Breast epithelium (tissue), 3 donors: ENCODE measurements at regions not wholly inside any gene's neighbourhood (a gene's known extent, or its start where the extent isn't known, plus 50 kb on each side); places are given as distances from the start of the nearest gene placed in this dataset.

Experiments
- CTCF ChIP-seq, 3 donors: fragments of 450-650 bp; IDR thresholded peaks; one replicate each; pipeline ENCODE4 v1.5.1; 2016 to 2017; ENCODE audit warnings: antibody characterized with exemption in 3 of 3, mild to moderate bottlenecking in 3 of 3, moderate library complexity in 3 of 3
- POLR2A ChIP-seq: fragments of 450-650 bp; IDR thresholded peaks from one replicate; pipeline ENCODE4 v1.6.1; 2016; ENCODE audit warnings: antibody characterized with exemption, mild to moderate bottlenecking, moderate library complexity

GRCh38 chr2:12412898-12413305 is 303.8 kb upstream of the TRIB2 start:
- TF ChIP-seq CTCF (IDR thresholded peaks at IDR 0.05) (no peak), POLR2A (no peak)
